ENCODE measurements at regions not wholly inside any gene's neighbourhood (a gene's known extent, or its start where the extent isn't known, plus 50 kb on each side); places are given as distances from the start of the nearest gene placed in this dataset.

- no peaks in the 10 kb centered on the region for H3K4me1 Mint-ChIP-seq (ENCODE audit: low read depth, unreplicated experiment)
- FAIRE-seq (no peak), DNase-seq (ENCODE audit: low read depth) (no peak)
- peaks cover 8% of the 10 kb centered on the region for H3K27me3 Mint-ChIP-seq (ENCODE audit: low read depth, unreplicated experiment)
- H3K36me3 Mint-ChIP-seq (ENCODE audit: low read depth, unreplicated experiment) = peaks cover 4% of the 10 kb centered on the region
- TF ChIP-seq CTCF (IDR thresholded peaks at IDR 0.05; ENCODE audit: insufficient read depth, low read depth, low read length) (no peak), EZH2 (IDR thresholded peaks at IDR 0.05; ENCODE audit: insufficient read depth, low read length) (no peak)
- Histone ChIP-seq H4K20me1 (ENCODE audit: insufficient read depth, low read length) (no peaks in the 10 kb centered on the region), H3K9me3 (ENCODE audit: insufficient read depth, low read depth, low read length) (no peaks in the 10 kb centered on the region), H3K27ac (ENCODE audit: low read depth, low read length) (no peak overlapping the region), H2AFZ (ENCODE audit: low read depth, low read length) (no peak overlapping the region), H3K79me2 (ENCODE audit: insufficient read depth, low read length) (no peaks in the 10 kb centered on the region), H3K36me3 (ENCODE audit: insufficient read depth, low read length) (no peaks in the 10 kb centered on the region), H3K27me3 (ENCODE audit: insufficient read depth, low read length) (no peaks in the 10 kb centered on the region), H3K4me2 (ENCODE audit: low read length) (no peak overlapping the region), H3K9ac (ENCODE audit: low read length) (no peak overlapping the region), H3K4me3 (ENCODE audit: insufficient read depth, low read depth, low read length) (no peak overlapping the region), H3K4me1 (ENCODE audit: insufficient read depth, low read length) (no peaks in the 10 kb centered on the region)
- peaks cover 6% of the 10 kb centered on the region for H3K9me3 Mint-ChIP-seq (ENCODE audit: unreplicated experiment)
- H3K4me3 Mint-ChIP-seq (ENCODE audit: unreplicated experiment) = no peak overlapping the region
- no peak overlapping the region for H3K27ac Mint-ChIP-seq (ENCODE audit: unreplicated experiment)
Observed at GRCh38 chr13:44860454-44860853, 128.8 kb downstream of the NUFIP1 start.

- H3K9me3 ChIP-seq (ENCODE audit: insufficient read depth, low read depth, low read length) = no peaks in the 10 kb centered on the region
- H4K20me1 ChIP-seq (ENCODE audit: insufficient read depth, low read length) = no peaks in the 10 kb centered on the region
- Mint-ChIP-seq H3K9me3 (ENCODE audit: unreplicated experiment) (peaks cover 6% of the 10 kb centered on the region), H3K36me3 (ENCODE audit: low read depth, unreplicated experiment) (peaks cover 4% of the 10 kb centered on the region), H3K27ac (ENCODE audit: unreplicated experiment) (no peak overlapping the region), H3K4me3 (ENCODE audit: unreplicated experiment) (no peak overlapping the region), H3K27me3 (ENCODE audit: low read depth, unreplicated experiment) (peaks cover 15% of the 10 kb centered on the region), H3K4me1 (ENCODE audit: low read depth, unreplicated experiment) (no peaks in the 10 kb centered on the region)
- no peaks in the 10 kb centered on the region for H3K27me3 ChIP-seq (ENCODE audit: insufficient read depth, low read length)
- TF ChIP-seq CTCF (IDR thresholded peaks at IDR 0.05; ENCODE audit: insufficient read depth, low read depth, low read length) = no peak
- TF ChIP-seq EZH2 (IDR thresholded peaks at IDR 0.05; ENCODE audit: insufficient read depth, low read length) = no peak
- DNase-seq (ENCODE audit: low read depth) (no peak), FAIRE-seq (no peak)
- no peak overlapping the region for H3K4me2 ChIP-seq (ENCODE audit: low read length)
- no peak overlapping the region for H3K4me3 ChIP-seq (ENCODE audit: insufficient read depth, low read depth, low read length)
- no peaks in the 10 kb centered on the region for H3K36me3 ChIP-seq (ENCODE audit: insufficient read depth, low read length)
- no peaks in the 10 kb centered on the region for H3K4me1 ChIP-seq (ENCODE audit: insufficient read depth, low read length)
- no peak overlapping the region for H2AFZ ChIP-seq (ENCODE audit: low read depth, low read length)
- no peak overlapping the region for H3K9ac ChIP-seq (ENCODE audit: low read length)
- H3K27ac ChIP-seq (ENCODE audit: low read depth, low read length) = no peak overlapping the region
- no peaks in the 10 kb centered on the region for H3K79me2 ChIP-seq (ENCODE audit: insufficient read depth, low read length)
Observed at GRCh38 chr13:44857736-44858135, 131.5 kb downstream of the NUFIP1 start.

DNA sequence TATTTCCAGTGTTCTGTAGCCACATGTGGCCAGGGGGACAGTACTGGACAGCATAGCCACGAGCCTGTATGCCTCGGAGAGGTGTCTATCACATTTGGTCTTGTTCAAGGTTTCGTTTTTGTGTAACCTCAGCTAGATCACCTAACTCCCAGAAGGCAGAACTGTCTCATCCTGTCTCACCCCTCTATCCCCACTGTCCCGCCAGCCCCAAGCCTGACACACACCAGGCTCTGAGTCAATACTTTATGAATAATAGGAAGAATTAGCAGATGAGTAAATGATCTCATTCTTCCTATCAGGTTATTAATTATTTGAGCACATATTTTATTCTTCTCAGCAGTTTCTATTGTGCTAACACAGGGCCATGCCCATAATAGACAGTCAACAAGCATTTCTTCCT, 132.2 kb downstream of the NUFIP1 start:
- no peaks in the 10 kb centered on the region for H3K4me1 ChIP-seq (ENCODE audit: insufficient read depth, low read length)
- peaks cover 3% of the 10 kb centered on the region for H3K9me3 Mint-ChIP-seq (ENCODE audit: unreplicated experiment)
- no peak overlapping the region for H3K4me2 ChIP-seq (ENCODE audit: low read length)
- DNase-seq (ENCODE audit: low read depth) (no peak), FAIRE-seq (no peak)
- H3K27ac Mint-ChIP-seq (ENCODE audit: unreplicated experiment) = no peak overlapping the region
- TF ChIP-seq EZH2 (IDR thresholded peaks at IDR 0.05; ENCODE audit: insufficient read depth, low read length) (no peak), CTCF (IDR thresholded peaks at IDR 0.05; ENCODE audit: insufficient read depth, low read depth, low read length) (no peak)
- no peaks in the 10 kb centered on the region for H3K79me2 ChIP-seq (ENCODE audit: insufficient read depth, low read length)
- no peaks in the 10 kb centered on the region for H3K4me1 Mint-ChIP-seq (ENCODE audit: low read depth, unreplicated experiment)
- no peak overlapping the region for H3K4me3 Mint-ChIP-seq (ENCODE audit: unreplicated experiment)
- no peak overlapping the region for H3K27ac ChIP-seq (ENCODE audit: low read depth, low read length)
- H3K4me3 ChIP-seq (ENCODE audit: insufficient read depth, low read depth, low read length) = no peak overlapping the region
- H3K9me3 ChIP-seq (ENCODE audit: insufficient read depth, low read depth, low read length) = no peaks in the 10 kb centered on the region
- peaks cover 4% of the 10 kb centered on the region for H3K36me3 Mint-ChIP-seq (ENCODE audit: low read depth, unreplicated experiment)
- H4K20me1 ChIP-seq (ENCODE audit: insufficient read depth, low read length) = no peaks in the 10 kb centered on the region
- no peak overlapping the region for H2AFZ ChIP-seq (ENCODE audit: low read depth, low read length)
- peaks cover 15% of the 10 kb centered on the region for H3K27me3 Mint-ChIP-seq (ENCODE audit: low read depth, unreplicated experiment)
- H3K36me3 ChIP-seq (ENCODE audit: insufficient read depth, low read length) = no peaks in the 10 kb centered on the region
- no peak overlapping the region for H3K9ac ChIP-seq (ENCODE audit: low read length)
- H3K27me3 ChIP-seq (ENCODE audit: insufficient read depth, low read length) = no peaks in the 10 kb centered on the region
